Suppressor macrophage treated with lipopolysaccharide for 1 hour (primary cell): ENCODE measurements at regions not wholly inside any gene's neighbourhood (a gene's known extent, or its start where the extent isn't known, plus 50 kb on each side); places are given as distances from the start of the nearest gene placed in this dataset.

ENCODE experiments used
- DNase-seq, 3 donors: peaks; one replicate each; pipeline ENCODE4 v3.0.0-alpha.2; 2020 to 2022

GRCh38 chr14:28055008-28055407, 711.6 kb upstream of the FOXG1 start:
- no peak for DNase-seq

- peak; percentile 0 to 25 (median 3) for DNase-seq
Observed at GRCh38 chr14:28057359-28058296, 709.0 kb upstream of the FOXG1 start.

- no peak for DNase-seq
Observed at GRCh38 chr14:28059254-28059653, 707.3 kb upstream of the FOXG1 start.

- no peak for DNase-seq
Observed at GRCh38 chr14:28061006-28061405, 705.6 kb upstream of the FOXG1 start.

- DNase-seq: no peak
Observed at GRCh38 chr14:28077021-28077420, 689.6 kb upstream of the FOXG1 start.

GRCh38 chr14:28083389-28083788, 683.2 kb upstream of the FOXG1 start:
- DNase-seq: no peak

GRCh38 chr14:28088125-28088524, 678.5 kb upstream of the FOXG1 start:
- DNase-seq: no peak

- DNase-seq: no peak
Observed at GRCh38 chr14:28097585-28097984, 669.0 kb upstream of the FOXG1 start.

GRCh38 chr14:28098856-28099255, 667.7 kb upstream of the FOXG1 start:
- no peak for DNase-seq

- DNase-seq: no peak
Observed at GRCh38 chr14:28102001-28102400, 664.6 kb upstream of the FOXG1 start.

- no peak for DNase-seq
Observed at GRCh38 chr14:28102814-28103213, 663.8 kb upstream of the FOXG1 start.

GRCh38 chr14:28113311-28113710, 653.3 kb upstream of the FOXG1 start:
- no peak for DNase-seq

GRCh38 chr14:28116716-28117115, 649.9 kb upstream of the FOXG1 start:
- DNase-seq: no peak

- no peak for DNase-seq
Observed at GRCh38 chr14:28119849-28120248, 646.7 kb upstream of the FOXG1 start.

- DNase-seq: no peak
Observed at GRCh38 chr14:28120391-28120790, 646.2 kb upstream of the FOXG1 start.

GRCh38 chr14:28121512-28122297, 644.9 kb upstream of the FOXG1 start:
- no peak for DNase-seq

- no peak for DNase-seq
Observed at GRCh38 chr14:28130610-28131284, 635.8 kb upstream of the FOXG1 start.

- no peak for DNase-seq
Observed at GRCh38 chr14:28138341-28138740, 628.2 kb upstream of the FOXG1 start.

GRCh38 chr14:28141662-28142061, 624.9 kb upstream of the FOXG1 start:
- DNase-seq: no peak

- DNase-seq: no peak
Observed at GRCh38 chr14:28142400-28143015, 624.1 kb upstream of the FOXG1 start.

GRCh38 chr14:28143316-28143715, 623.3 kb upstream of the FOXG1 start:
- no peak for DNase-seq

- no peak for DNase-seq
Observed at GRCh38 chr14:28151926-28152325, 614.7 kb upstream of the FOXG1 start.
